ENCODE measurements at regions not wholly inside any gene's neighbourhood (a gene's known extent, or its start where the extent isn't known, plus 50 kb on each side); places are given as distances from the start of the nearest gene placed in this dataset.
"Not testable (repeated sequence)": the region's sequence is repeated elsewhere in the genome, so short reads cannot be mapped to it uniquely, and the experiment has no call there.

GRCh38 chr10:91745090-91745831, 53.0 kb upstream of the TNKS2 start:
- no peak for DNase-seq

GRCh38 chr10:91743465-91743864, 54.8 kb upstream of the TNKS2 start:
- DNase-seq = no peak

GRCh38 chr10:91742229-91742628, 56.0 kb upstream of the TNKS2 start:
- no peak for DNase-seq

- no peak for DNase-seq
Measured at GRCh38 chr10:91741356-91741755, 56.9 kb upstream of the TNKS2 start.

GRCh38 chr10:91740353-91740924, 57.8 kb upstream of the TNKS2 start:
- no peak for DNase-seq

- DNase-seq = not testable (repeated sequence)
Measured at GRCh38 chr10:91732265-91732664, 66.0 kb upstream of the TNKS2 start.

GRCh38 chr10:91729339-91729738, 68.9 kb upstream of the TNKS2 start:
- DNase-seq = not testable (repeated sequence)

GRCh38 chr10:91726355-91726754, 71.9 kb upstream of the TNKS2 start:
- no peak for DNase-seq

- no peak for DNase-seq
Measured at GRCh38 chr10:91724933-91725332, 73.3 kb upstream of the TNKS2 start.

GRCh38 chr10:91713461-91714072, 80.7 kb upstream of the PPP1R3C start:
- no peak for DNase-seq

GRCh38 chr10:91711885-91712680, 79.2 kb upstream of the PPP1R3C start:
- no peak for DNase-seq

GRCh38 chr10:91709394-91709798, 76.5 kb upstream of the PPP1R3C start:
- DNase-seq = no peak

GRCh38 chr10:91708174-91708861, 75.4 kb upstream of the PPP1R3C start:
- no peak for DNase-seq

- no peak for DNase-seq
Measured at GRCh38 chr10:91707236-91707635, 74.4 kb upstream of the PPP1R3C start.

- DNase-seq = no peak
Measured at GRCh38 chr10:91705948-91706670, 73.2 kb upstream of the PPP1R3C start.

- DNase-seq = no peak
Measured at GRCh38 chr10:91702620-91703019, 69.7 kb upstream of the PPP1R3C start.

- no peak for DNase-seq
Measured at GRCh38 chr10:91700788-91701444, 68.0 kb upstream of the PPP1R3C start.

- DNase-seq = no peak
Measured at GRCh38 chr10:91700273-91700672, 67.4 kb upstream of the PPP1R3C start.

- DNase-seq = no peak
Measured at GRCh38 chr10:91698258-91698657, 65.4 kb upstream of the PPP1R3C start.

GRCh38 chr10:91694170-91694794, 61.4 kb upstream of the PPP1R3C start:
- peak; percentile 11 for DNase-seq

- no peak for DNase-seq
Measured at GRCh38 chr10:91691981-91692380, 59.1 kb upstream of the PPP1R3C start.

Data from MV-4-11 (cell line).